ENCODE measurements at regions not wholly inside any gene's neighbourhood (a gene's known extent, or its start where the extent isn't known, plus 50 kb on each side); places are given as distances from the start of the nearest gene placed in this dataset.

DNA sequence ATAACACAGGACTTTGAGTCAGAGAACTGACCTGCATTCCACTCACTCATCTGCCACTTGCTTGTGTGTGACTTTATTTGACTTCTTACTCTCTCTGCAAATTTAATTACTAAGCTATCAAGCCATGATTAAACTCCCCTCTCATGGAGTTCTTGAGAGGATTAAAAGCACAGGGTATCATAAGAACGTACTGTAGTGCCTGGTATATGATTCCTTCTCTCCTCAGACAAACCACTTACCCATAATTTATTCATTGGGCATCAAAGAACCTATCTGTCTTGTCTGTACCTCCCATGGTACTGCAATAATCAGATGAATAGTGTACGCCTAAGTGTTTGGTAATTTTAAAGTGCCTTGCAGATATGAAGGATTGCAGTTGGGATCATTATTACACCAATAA lies 130.6 kb upstream of the UBASH3B start:
- TF ChIP-seq, protein P1, sequence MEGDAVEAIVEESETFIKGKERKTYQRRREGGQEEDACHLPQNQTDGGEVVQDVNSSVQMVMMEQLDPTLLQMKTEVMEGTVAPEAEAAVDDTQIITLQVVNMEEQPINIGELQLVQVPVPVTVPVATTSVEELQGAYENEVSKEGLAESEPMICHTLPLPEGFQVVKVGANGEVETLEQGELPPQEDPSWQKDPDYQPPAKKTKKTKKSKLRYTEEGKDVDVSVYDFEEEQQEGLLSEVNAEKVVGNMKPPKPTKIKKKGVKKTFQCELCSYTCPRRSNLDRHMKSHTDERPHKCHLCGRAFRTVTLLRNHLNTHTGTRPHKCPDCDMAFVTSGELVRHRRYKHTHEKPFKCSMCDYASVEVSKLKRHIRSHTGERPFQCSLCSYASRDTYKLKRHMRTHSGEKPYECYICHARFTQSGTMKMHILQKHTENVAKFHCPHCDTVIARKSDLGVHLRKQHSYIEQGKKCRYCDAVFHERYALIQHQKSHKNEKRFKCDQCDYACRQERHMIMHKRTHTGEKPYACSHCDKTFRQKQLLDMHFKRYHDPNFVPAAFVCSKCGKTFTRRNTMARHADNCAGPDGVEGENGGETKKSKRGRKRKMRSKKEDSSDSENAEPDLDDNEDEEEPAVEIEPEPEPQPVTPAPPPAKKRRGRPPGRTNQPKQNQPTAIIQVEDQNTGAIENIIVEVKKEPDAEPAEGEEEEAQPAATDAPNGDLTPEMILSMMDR (IDR thresholded peaks at IDR 0.05): no peak
- no peak for TF ChIP-seq EP300 (IDR thresholded peaks at IDR 0.05)

Data from ovary (tissue), 3 donors.